Astrocyte (in vitro differentiated cells and primary cell): ENCODE measurements at regions not wholly inside any gene's neighbourhood (a gene's known extent, or its start where the extent isn't known, plus 50 kb on each side); places are given as distances from the start of the nearest gene placed in this dataset.
A peak's percentile ranks its signal among the peaks of the same experiment; 100 is the strongest.
"Not testable (repeated sequence)": the region's sequence is repeated elsewhere in the genome, so short reads cannot be mapped to it uniquely, and the experiment has no call there.

Experiments used
- EZH2 ChIP-seq: IDR thresholded peaks from 2 replicates; pipeline ENCODE4 v1.6.1; 2012; ENCODE audit warnings: mild to moderate bottlenecking, low read length, inconsistent platforms; ENCODE audit not compliant: insufficient read depth
- TF ChIP-seq, protein P1 (sequence below): IDR thresholded peaks from 2 replicates; pipeline ENCODE4 v1.5.1; 2011; ENCODE audit warnings: low read depth, mild to moderate bottlenecking, inconsistent platforms, low read length, moderate library complexity; ENCODE audit not compliant: insufficient read depth

DNA sequence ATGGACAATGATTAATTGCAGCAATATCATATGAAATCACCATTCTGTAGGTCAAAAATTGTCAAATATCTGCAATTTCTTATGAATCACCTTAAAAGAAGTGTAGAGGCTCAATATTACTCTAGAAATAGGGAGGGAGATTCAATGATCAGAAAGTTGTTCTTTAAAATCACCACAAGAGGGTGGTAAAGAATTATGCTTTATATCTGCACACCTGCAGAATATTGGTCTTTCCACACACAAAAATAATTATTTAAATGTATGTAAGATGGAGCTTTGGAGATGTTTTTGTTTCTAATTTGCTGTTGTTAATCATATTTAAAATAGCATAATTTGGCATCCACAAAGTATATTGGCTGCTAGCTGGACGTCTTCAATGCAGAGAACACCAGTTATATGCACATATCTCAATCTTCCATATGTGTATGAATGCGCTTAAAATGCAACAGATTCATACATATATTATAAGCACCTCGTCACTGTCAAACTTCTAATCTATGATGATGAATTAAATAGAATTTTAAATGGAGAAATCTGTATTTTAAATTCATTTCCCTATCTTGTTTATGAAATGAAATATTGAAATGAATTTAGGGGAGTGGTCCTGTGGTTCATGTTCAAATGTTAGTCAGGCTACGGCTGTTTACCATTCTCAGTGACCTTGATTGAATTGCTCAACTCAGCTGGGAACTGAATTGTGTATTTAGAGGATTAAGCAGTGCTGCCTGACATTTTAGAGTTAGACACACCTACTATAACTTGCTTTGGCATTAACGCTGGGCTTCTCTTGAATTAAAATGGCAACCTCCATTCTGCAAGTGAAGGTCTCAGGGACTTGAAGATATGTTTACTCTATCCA lies 405.1 kb upstream of the FRG2C start:
- not testable (repeated sequence) for TF ChIP-seq EZH2
- TF ChIP-seq, protein P1, sequence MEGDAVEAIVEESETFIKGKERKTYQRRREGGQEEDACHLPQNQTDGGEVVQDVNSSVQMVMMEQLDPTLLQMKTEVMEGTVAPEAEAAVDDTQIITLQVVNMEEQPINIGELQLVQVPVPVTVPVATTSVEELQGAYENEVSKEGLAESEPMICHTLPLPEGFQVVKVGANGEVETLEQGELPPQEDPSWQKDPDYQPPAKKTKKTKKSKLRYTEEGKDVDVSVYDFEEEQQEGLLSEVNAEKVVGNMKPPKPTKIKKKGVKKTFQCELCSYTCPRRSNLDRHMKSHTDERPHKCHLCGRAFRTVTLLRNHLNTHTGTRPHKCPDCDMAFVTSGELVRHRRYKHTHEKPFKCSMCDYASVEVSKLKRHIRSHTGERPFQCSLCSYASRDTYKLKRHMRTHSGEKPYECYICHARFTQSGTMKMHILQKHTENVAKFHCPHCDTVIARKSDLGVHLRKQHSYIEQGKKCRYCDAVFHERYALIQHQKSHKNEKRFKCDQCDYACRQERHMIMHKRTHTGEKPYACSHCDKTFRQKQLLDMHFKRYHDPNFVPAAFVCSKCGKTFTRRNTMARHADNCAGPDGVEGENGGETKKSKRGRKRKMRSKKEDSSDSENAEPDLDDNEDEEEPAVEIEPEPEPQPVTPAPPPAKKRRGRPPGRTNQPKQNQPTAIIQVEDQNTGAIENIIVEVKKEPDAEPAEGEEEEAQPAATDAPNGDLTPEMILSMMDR = peak; percentile 33
